GM12891 (cell line): ENCODE measurements at regions not wholly inside any gene's neighbourhood (a gene's known extent, or its start where the extent isn't known, plus 50 kb on each side); places are given as distances from the start of the nearest gene placed in this dataset.

Experiments
- DNase-seq: peaks from one replicate; pipeline ENCODE4 v3.0.0; 2011; ENCODE audit warnings: low spot score; ENCODE audit not compliant: insufficient read length
- FAIRE-seq: peaks from 2 replicates; lab custom pipeline; 2011; peaks lifted over from hg19 to GRCh38; lab: Jason Lieb, UNC
- PAX5 ChIP-seq: IDR thresholded peaks from 2 replicates; pipeline ENCODE4 v1.6.1; 2011; ENCODE audit warnings: low read length, moderate library complexity, mild to moderate bottlenecking; ENCODE audit not compliant: insufficient read depth, severe bottlenecking
- POLR2A ChIP-seq: IDR thresholded peaks from 2 replicates; pipeline ENCODE4 v1.6.1; 2011; ENCODE audit warnings: low read depth, low read length, control low read depth
- POLR2AphosphoS5 ChIP-seq: IDR thresholded peaks from 2 replicates; pipeline ENCODE4 v1.6.1; 2011; ENCODE audit warnings: low read depth, low read length, control low read depth
- POU2F2 ChIP-seq: IDR thresholded peaks from 2 replicates; pipeline ENCODE4 v1.6.1; 2011; ENCODE audit warnings: low read depth, mild to moderate bottlenecking, control low read depth, low read length, moderate library complexity
- SPI1 ChIP-seq: IDR thresholded peaks from 2 replicates; pipeline ENCODE4 v1.6.1; 2011; ENCODE audit warnings: low read depth, low read length, control low read depth
- TAF1 ChIP-seq: IDR thresholded peaks from 2 replicates; pipeline ENCODE4 v1.6.1; 2011; ENCODE audit warnings: low read depth, low read length, control low read depth

DNA sequence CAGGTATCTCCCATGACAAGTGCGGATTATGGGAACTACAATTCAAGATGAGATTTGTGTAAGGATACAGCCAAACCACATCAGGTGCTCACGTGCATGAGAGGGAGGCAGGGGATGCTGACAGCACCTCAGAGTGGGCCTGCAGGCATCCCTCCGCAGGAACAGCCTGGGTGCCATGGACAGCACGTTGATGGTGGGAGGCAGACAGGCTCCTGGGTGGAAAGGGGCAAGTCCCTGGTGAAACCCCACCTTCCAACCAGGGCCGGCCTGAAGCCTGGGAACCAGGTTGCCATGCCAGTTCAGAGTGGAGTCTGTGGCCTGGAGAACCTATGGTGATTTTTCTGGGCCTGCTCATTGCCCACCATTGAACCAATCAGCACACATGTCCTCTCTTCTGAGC lies 1469.6 kb downstream of the PCDH7 start:
- DNase-seq = no peak
- TF ChIP-seq POLR2A (no peak), SPI1 (no peak), POU2F2 (no peak), PAX5 (no peak), TAF1 (no peak), POLR2AphosphoS5 (no peak)
- FAIRE-seq = no peak

DNA sequence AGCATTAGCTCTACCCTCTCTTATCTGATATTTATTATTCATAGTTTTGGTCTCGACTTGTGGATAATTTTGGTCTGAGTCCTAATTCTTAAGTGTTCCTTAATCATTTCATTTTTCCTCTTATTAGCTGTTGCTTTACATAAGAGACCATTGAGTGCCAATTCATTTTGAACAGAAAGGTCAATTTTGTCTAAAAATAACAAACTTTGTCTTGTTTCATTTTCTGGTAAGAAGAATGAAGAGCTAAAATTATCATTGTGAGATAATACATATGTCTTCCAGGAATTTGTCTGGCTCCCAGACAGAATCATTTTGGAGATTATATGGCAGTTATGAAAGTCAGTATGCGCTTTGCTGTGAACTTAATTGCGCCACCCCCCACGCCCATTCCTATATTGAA lies 1471.8 kb downstream of the PCDH7 start:
- no peak for FAIRE-seq
- DNase-seq = no peak
- TF ChIP-seq POLR2AphosphoS5 (no peak), PAX5 (no peak), POLR2A (no peak), SPI1 (no peak), POU2F2 (no peak), TAF1 (no peak)

DNA sequence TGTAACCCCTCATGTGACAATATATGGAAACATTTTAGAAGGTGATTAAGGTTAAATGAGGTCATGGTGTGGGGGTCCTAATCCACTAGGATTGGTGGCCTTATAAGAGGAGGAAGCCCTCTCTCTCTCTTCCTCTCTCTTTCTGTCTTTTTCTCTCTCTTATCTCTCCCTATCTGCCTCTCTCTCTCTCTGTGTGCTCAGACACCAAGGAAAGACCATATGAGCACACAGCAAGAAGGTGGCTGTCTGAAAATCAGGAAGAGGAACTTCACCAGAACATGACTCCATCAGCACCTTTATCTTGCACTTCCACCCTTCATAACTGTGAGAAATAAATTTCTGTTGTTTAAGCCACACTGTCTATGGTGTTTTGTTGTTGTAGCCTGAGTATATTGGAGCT lies 1472.2 kb downstream of the PCDH7 start:
- DNase-seq = no peak
- TF ChIP-seq SPI1 = no peak
- TF ChIP-seq POLR2AphosphoS5 = no peak
- no peak for TF ChIP-seq POLR2A
- TF ChIP-seq POU2F2 = no peak
- no peak for TF ChIP-seq TAF1
- no peak for FAIRE-seq

DNA sequence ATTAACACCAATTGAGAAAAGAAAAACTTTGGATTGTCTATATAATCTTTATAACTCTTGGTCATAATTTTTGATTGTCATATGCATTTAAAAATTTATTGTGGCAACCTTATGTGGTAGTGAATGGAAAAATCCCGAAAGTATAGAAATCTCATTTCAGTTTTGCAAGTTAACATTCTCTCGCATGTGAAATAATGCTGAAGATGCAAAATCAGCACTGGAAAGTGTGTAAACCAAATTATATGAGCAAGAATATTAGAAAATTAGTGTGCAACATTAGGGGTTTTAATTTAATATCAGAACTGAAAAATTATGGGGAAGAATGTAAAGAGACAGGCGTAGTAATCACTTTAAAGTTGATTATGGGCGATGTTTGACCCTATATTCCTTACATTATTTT lies 1472.8 kb downstream of the PCDH7 start:
- no peak for FAIRE-seq
- no peak for DNase-seq
- TF ChIP-seq SPI1 (no peak), PAX5 (no peak), TAF1 (no peak), POLR2AphosphoS5 (no peak), POLR2A (no peak), POU2F2 (no peak)

DNA sequence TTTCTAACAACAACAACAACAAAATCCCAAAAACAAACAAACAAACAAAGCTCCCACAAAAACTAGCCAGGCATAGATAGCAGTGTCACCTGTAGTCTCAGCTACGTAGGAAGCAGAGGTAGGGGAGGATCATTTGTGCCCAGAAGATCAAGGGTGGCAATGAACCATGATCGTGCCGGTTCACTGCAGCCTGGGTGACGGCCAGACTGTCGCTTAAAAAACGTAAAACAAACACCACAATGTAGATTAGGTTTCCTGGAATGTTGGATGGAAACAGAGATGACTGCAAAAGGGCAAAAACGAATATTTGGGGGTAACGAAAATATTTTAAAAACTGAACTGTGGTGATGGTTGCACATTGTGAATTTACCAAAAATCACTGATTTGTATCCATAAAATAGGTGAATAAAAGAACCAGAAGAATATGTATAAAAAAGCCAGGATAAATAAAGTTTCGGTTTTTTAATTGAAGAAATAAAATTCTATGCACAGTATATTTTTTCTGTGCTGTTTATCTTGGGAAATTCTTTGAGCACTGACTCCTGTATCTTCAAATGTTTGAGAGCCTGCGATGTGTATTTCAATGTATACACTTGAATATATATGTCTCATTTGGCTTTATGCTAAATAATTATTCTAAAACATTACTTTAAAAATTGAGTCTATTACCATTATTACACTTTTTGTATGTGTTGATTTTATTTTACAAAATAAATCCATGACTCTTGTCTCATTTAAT lies 1477.0 kb downstream of the PCDH7 start:
- no peak for DNase-seq
- no peak for TF ChIP-seq POLR2AphosphoS5
- no peak for TF ChIP-seq POU2F2
- no peak for TF ChIP-seq PAX5
- TF ChIP-seq SPI1 = no peak
- TF ChIP-seq POLR2A = no peak
- no peak for FAIRE-seq

DNA sequence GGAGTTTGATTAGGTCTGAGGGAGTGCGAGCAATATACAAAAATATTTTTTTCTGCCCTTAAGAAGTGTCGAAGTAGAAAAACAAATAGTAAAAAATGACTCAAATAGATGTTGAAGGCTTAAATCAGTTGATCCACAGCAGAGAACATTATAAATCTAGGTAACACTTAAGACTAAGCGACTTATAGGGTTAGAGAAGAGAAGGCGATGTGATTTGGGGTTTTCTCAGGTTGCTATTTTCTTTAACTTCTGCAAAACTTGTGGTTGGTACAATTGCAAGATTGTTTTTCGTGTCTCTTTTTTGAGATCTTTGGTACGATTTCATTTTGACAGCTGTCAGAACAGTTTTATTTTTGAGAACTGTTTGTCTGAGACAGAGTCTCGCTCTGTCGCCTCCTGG lies 1479.5 kb downstream of the PCDH7 start:
- no peak for FAIRE-seq
- TF ChIP-seq POU2F2 (no peak), TAF1 (no peak), POLR2AphosphoS5 (no peak), POLR2A (no peak), PAX5 (no peak), SPI1 (no peak)

DNA sequence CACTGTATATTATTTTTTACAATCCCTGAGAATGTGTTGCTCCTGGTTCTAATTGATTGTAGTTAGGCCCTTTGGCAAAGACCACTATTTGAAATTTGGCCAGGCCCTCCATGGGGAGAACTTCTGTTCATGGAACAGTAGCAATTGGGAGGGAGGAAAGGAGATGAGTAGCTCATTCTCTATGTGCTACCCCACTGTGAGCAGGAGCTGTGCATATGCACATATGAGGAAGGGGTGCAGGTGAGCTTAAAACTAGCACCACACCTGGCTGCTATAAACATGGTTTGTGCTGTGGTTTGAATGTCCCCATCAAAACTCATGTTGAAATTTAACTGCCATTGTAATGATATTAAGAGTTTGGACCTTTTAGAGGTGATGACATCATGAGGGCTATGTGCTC lies 1483.2 kb downstream of the PCDH7 start:
- TF ChIP-seq PAX5 (no peak), POLR2A (no peak), POU2F2 (no peak), SPI1 (no peak), TAF1 (no peak), POLR2AphosphoS5 (no peak)
- DNase-seq = no peak
- FAIRE-seq = no peak

More for the DNA sequence above, 1479.5 kb downstream of the PCDH7 start:
- no peak for DNase-seq

DNA sequence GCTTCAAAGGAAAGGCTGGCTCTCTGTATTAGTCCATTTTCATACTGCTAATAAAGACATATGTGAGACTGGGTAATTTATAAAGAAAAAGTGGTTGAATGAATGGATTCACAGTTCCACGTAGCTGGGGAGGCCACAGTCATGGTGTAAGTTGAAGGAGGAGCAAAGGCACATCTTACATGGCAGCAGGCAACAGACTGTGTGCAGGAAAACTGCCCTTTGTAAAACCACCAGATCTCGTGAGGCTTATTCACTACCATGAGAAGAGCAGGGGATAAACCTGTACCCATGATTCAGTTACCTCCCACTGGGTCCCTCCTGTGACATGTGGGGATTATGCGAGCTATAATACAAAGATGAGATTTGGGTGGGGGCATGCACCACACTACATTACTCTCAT lies 1486.6 kb downstream of the PCDH7 start:
- TF ChIP-seq SPI1 (no peak), POU2F2 (no peak), PAX5 (no peak), TAF1 (no peak), POLR2A (no peak), POLR2AphosphoS5 (no peak)
- no peak for DNase-seq
- FAIRE-seq = no peak

DNA sequence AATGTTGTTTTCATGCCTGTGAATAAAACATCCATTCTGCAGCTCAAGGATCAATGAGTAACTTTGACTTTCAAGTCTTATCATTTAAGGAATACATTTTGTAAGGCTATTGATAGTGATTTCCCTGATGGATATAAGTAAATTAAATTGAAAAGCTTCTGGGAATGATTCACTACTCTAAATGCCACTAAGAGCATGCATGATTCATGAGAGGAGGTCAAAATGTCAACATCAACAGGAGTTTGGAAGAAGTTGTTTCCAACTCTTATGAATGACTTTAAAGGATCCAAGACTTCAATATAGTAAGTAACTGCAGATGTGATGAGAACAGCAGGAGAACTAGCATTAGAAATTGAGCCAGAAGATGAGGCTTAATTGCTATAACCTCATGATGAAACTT lies 1487.3 kb downstream of the PCDH7 start:
- DNase-seq = no peak

DNA sequence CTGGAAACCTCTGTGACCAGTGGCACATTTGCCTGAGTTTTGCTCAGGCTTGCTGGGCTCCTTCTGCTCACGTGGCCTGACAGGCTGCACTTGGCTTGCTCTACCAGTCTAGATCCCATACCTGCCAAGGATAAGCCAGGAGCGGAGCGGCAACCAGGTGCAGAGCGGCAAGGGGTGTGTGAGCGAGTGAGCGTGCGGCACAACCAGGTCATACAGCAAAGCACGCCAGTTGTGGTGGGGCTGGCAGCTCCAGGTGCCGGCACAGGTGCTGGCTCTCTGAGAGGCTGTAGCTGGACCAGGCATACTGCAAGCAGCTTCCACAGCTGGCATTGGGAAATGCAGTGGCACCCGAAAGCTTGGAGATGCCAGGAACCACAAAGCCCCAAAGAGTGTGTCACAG lies 1495.1 kb downstream of the PCDH7 start:
- no peak for TF ChIP-seq POLR2A
- TF ChIP-seq POLR2AphosphoS5 = no peak
- no peak for TF ChIP-seq POU2F2
- no peak for TF ChIP-seq TAF1
- no peak for TF ChIP-seq PAX5
- FAIRE-seq = no peak
- no peak for DNase-seq

More for the DNA sequence above, 1487.3 kb downstream of the PCDH7 start:
- no peak for FAIRE-seq
- no peak for TF ChIP-seq TAF1
- no peak for TF ChIP-seq SPI1
- TF ChIP-seq POLR2AphosphoS5 = no peak
- no peak for TF ChIP-seq POU2F2
- TF ChIP-seq PAX5 = no peak
- TF ChIP-seq POLR2A = no peak
